ENCODE measurements at regions not wholly inside any gene's neighbourhood (a gene's known extent, or its start where the extent isn't known, plus 50 kb on each side); places are given as distances from the start of the nearest gene placed in this dataset.

DNA sequence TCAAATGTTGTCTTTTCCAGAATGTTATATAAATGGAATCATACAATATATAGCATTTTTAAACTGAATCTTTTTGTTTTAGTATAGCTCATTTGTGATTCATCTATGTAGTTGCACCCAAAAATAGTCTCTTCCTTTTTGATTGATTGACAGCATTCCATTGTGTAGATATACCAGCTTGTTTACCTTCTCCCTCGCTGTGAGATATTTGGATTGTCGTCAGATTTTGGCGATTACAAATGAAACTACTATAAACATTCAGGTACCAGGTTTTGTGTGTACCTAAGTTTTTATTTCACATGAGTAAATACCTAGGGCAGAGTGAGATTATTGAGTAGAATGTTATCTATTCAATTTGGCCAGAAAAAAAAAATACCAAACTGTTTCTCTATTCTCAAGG, 584.7 kb upstream of the SORCS1 start:
- Histone ChIP-seq H3K36me3 (ENCODE audit: control insufficient read depth in 2 of 2, insufficient read depth in 2 of 2, low read length in 1 of 2) (no peaks in the 10 kb centered on the region), H3K4me3 (ENCODE audit: low read depth in 1 of 2, low read length in 2 of 2) (no peak overlapping the region), H3K27ac (ENCODE audit: low read depth in 2 of 2, low read length in 1 of 2) (no peak overlapping the region), H3K27me3 (ENCODE audit: control insufficient read depth in 1 of 2, insufficient read depth in 2 of 2, low read length in 2 of 2) (no peaks in the 10 kb centered on the region), H3K4me1 (ENCODE audit: control insufficient read depth in 2 of 2, insufficient read depth in 2 of 2, low read length in 1 of 2) (no peaks in the 10 kb centered on the region), H3K9me3 (ENCODE audit: control insufficient read depth in 2 of 2, insufficient read depth in 1 of 2, low read depth in 1 of 2, low read length in 1 of 2) (no peaks in the 10 kb centered on the region)
- WGBS, 2 donors = 44 to 48% methylated on average over 3 of the region's 3 CpGs

DNA sequence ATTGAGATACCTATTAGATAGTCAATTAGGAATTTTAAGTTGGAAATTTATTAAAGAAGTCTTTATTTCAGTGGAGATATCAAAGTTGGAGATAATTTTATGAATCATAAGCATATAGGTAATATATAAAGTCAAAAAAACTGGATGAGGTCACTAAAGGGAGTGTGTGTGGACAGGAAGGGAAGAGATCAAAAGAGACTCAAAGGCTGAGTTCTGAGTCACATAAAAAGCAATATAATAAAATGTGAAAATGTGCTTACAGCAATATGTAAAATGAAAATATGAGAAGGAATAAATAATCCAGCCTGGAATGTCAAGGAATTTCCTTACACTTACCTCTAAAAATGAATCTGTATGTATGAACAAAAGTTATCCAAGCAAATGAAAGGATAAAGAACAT, 583.3 kb upstream of the SORCS1 start:
- Histone ChIP-seq H3K27ac (ENCODE audit: low read depth in 2 of 2, low read length in 1 of 2) (no peak overlapping the region), H3K27me3 (ENCODE audit: control insufficient read depth in 1 of 2, insufficient read depth in 2 of 2, low read length in 2 of 2) (no peaks in the 10 kb centered on the region), H3K4me1 (ENCODE audit: control insufficient read depth in 2 of 2, insufficient read depth in 2 of 2, low read length in 1 of 2) (no peaks in the 10 kb centered on the region), H3K9me3 (ENCODE audit: control insufficient read depth in 2 of 2, insufficient read depth in 1 of 2, low read depth in 1 of 2, low read length in 1 of 2) (no peaks in the 10 kb centered on the region), H3K4me3 (ENCODE audit: low read depth in 1 of 2, low read length in 2 of 2) (no peak overlapping the region), H3K36me3 (ENCODE audit: control insufficient read depth in 2 of 2, insufficient read depth in 2 of 2, low read length in 1 of 2) (no peaks in the 10 kb centered on the region)

DNA sequence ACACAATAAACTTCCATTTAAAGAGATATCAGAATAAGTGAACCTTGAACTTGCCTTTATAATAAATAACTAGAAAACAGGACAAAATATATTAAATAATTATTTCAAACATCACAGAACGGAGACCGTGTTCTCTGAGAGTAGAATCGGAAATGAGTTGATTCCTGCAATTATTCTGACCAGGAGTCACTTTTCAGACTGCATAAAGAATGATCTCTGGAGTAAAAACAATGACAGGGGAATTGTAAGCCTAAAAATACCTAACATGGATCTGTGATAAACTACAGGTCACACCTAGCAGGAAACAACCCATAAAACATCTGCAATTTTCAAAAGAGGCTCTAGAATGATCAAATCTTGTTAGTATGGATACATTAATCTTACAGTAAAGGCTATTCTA, 577.5 kb upstream of the SORCS1 start:
- no peaks in the 10 kb centered on the region for H3K36me3 ChIP-seq (ENCODE audit: control insufficient read depth in 2 of 2, insufficient read depth in 2 of 2, low read length in 1 of 2)
- H3K4me1 ChIP-seq (ENCODE audit: control insufficient read depth in 2 of 2, insufficient read depth in 2 of 2, low read length in 1 of 2) = no peaks in the 10 kb centered on the region
- no peaks in the 10 kb centered on the region for H3K9me3 ChIP-seq (ENCODE audit: control insufficient read depth in 2 of 2, insufficient read depth in 1 of 2, low read depth in 1 of 2, low read length in 1 of 2)
- no peak overlapping the region for H3K4me3 ChIP-seq (ENCODE audit: low read depth in 1 of 2, low read length in 2 of 2)
- no peak overlapping the region for H3K27ac ChIP-seq (ENCODE audit: low read depth in 2 of 2, low read length in 1 of 2)
- H3K27me3 ChIP-seq (ENCODE audit: control insufficient read depth in 1 of 2, insufficient read depth in 2 of 2, low read length in 2 of 2) = no peaks in the 10 kb centered on the region
- 64 to 76% methylated on average over 3 of the region's 3 CpGs for WGBS, 2 donors

DNA sequence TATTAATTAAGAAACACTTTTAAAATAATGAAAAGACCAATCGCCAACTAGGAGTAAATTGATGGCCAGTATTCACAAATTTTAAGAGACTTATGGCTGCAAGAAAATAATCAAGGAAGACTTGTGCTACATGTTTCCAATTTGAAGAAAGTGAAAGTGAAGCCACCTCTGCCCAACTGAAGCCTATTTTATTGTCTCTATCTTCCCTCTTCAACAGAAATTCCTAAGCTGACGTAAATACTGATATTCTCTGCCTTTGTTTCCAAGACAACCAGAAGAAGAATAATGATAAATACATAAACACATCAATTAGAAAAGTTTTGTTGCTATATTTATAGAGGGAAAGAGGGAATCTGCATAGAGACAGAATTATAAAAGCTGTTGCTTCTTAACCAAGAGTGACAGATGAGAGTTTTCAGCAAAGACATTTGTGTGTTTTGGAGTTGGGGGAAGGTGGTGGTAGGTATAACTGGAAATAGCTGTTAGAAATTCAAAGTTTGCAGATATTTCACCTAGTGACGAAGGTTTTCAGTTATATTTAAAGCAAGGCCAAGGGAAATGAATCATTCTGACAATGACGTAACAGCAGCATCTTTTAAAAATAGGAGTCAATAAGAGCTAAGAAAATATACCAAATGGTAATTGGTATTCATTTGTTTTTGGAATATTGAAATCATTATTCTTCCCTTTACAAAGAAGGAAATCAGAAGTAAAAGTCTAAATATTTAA, 576.6 kb upstream of the SORCS1 start:
- whole genome bisulfite sequencing, 2 donors = 60 to 64% methylated on average over 4 of the region's 4 CpGs
- no peaks in the 10 kb centered on the region for H3K9me3 ChIP-seq (ENCODE audit: control insufficient read depth in 2 of 2, insufficient read depth in 1 of 2, low read depth in 1 of 2, low read length in 1 of 2)
- H3K36me3 ChIP-seq (ENCODE audit: control insufficient read depth in 2 of 2, insufficient read depth in 2 of 2, low read length in 1 of 2) = no peaks in the 10 kb centered on the region
- H3K4me1 ChIP-seq (ENCODE audit: control insufficient read depth in 2 of 2, insufficient read depth in 2 of 2, low read length in 1 of 2) = no peaks in the 10 kb centered on the region
- no peaks in the 10 kb centered on the region for H3K27me3 ChIP-seq (ENCODE audit: control insufficient read depth in 1 of 2, insufficient read depth in 2 of 2, low read length in 2 of 2)
- no peak overlapping the region for H3K4me3 ChIP-seq (ENCODE audit: low read depth in 1 of 2, low read length in 2 of 2)
- H3K27ac ChIP-seq (ENCODE audit: low read depth in 2 of 2, low read length in 1 of 2) = no peak overlapping the region

DNA sequence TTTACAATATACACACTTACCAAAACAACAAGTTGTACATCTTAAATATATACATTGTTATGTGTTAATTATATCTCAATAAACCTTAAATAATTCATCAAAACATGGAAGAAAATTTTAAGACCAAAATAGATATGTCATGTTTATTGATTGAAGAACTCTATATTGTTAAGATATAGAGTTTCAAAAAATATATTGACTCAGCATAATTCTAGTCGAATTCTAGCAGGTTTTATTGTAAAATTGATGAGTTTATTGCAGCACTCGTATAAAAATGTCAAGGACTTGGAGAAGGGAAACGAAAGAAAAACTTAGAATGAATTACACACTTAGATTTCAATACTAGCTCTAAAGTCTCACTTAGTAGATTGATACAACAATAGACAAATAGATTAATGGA, 575.4 kb upstream of the SORCS1 start:
- H3K36me3 ChIP-seq (ENCODE audit: control insufficient read depth in 2 of 2, insufficient read depth in 2 of 2, low read length in 1 of 2) = no peaks in the 10 kb centered on the region
- no peak overlapping the region for H3K27ac ChIP-seq (ENCODE audit: low read depth in 2 of 2, low read length in 1 of 2)
- no peaks in the 10 kb centered on the region for H3K27me3 ChIP-seq (ENCODE audit: control insufficient read depth in 1 of 2, insufficient read depth in 2 of 2, low read length in 2 of 2)
- H3K9me3 ChIP-seq (ENCODE audit: control insufficient read depth in 2 of 2, insufficient read depth in 1 of 2, low read depth in 1 of 2, low read length in 1 of 2) = no peaks in the 10 kb centered on the region
- H3K4me1 ChIP-seq (ENCODE audit: control insufficient read depth in 2 of 2, insufficient read depth in 2 of 2, low read length in 1 of 2) = no peaks in the 10 kb centered on the region
- WGBS, 2 donors = 76% methylated on average over 3 of the region's 3 CpGs
- no peak overlapping the region for H3K4me3 ChIP-seq (ENCODE audit: low read depth in 1 of 2, low read length in 2 of 2)

DNA sequence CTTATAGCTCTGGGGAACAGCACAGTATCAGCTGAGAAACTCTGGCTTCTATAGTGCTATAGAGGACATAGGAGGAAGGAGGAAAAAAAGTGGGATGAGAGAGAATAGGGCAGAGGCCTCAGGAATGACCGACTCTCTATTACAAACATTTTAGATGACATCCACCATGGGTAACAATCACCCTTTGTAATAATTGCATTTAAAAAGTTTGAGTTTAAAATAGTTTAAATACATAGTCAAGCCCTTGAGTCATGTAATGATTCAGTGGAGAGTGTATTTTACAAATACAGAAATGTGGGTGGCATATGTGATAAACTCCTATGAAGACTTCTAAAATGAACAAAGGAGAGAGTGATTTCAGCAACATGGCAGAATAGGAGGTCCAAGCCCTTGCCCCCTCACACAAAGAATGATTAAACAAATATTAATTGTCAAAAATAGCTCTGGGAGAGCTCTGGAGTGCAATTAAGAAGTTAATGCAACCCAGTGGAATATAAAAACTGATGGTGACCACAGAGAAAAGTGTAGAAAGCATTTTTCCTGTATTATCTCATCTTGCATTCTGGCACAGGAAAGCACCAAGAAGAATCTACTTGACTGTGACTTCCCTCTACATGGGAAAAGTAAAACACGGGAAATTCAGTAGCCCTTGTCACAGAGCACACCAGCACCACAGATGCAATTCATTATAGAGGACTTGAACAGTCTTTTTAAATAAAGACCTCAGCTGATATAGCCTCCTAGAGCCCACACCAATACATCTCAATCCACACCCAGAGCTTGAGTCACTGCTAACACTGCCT, 569.0 kb upstream of the SORCS1 start:
- Histone ChIP-seq H3K27ac (ENCODE audit: low read depth in 2 of 2, low read length in 1 of 2) (no peak overlapping the region), H3K27me3 (ENCODE audit: control insufficient read depth in 1 of 2, insufficient read depth in 2 of 2, low read length in 2 of 2) (no peaks in the 10 kb centered on the region), H3K4me1 (ENCODE audit: control insufficient read depth in 2 of 2, insufficient read depth in 2 of 2, low read length in 1 of 2) (no peaks in the 10 kb centered on the region), H3K36me3 (ENCODE audit: control insufficient read depth in 2 of 2, insufficient read depth in 2 of 2, low read length in 1 of 2) (no peaks in the 10 kb centered on the region), H3K9me3 (ENCODE audit: control insufficient read depth in 2 of 2, insufficient read depth in 1 of 2, low read depth in 1 of 2, low read length in 1 of 2) (peaks cover 10 to 14% of the 10 kb centered on the region in 2 donors), H3K4me3 (ENCODE audit: low read depth in 1 of 2, low read length in 2 of 2) (no peak overlapping the region)
- 55 to 87% methylated on average over 2 of the region's 2 CpGs for WGBS, 2 donors

DNA sequence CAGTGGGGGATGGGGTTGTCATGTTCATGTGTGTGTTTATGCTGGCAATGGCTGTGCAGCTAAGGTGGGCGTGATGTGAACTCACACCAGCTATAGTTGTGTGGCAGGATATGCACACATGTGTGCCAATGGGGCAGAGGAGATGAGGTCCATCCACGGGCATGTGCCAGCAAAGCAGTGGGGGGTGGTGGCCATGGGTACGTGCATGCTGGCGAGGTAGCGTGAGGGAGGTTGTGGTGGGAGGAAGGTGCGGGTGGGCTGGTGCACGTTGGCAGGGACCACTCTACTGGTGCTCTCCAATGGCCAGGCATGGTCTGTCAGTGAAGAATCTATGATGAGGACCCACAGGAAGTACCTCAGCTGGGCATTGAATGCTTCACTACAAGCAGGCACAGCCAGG, 567.5 kb upstream of the SORCS1 start:
- Histone ChIP-seq H3K36me3 (ENCODE audit: control insufficient read depth in 2 of 2, insufficient read depth in 2 of 2, low read length in 1 of 2) (no peaks in the 10 kb centered on the region), H3K4me1 (ENCODE audit: control insufficient read depth in 2 of 2, insufficient read depth in 2 of 2, low read length in 1 of 2) (no peaks in the 10 kb centered on the region), H3K9me3 (ENCODE audit: control insufficient read depth in 2 of 2, insufficient read depth in 1 of 2, low read depth in 1 of 2, low read length in 1 of 2) (peaks cover 10 to 14% of the 10 kb centered on the region in 2 donors), H3K27me3 (ENCODE audit: control insufficient read depth in 1 of 2, insufficient read depth in 2 of 2, low read length in 2 of 2) (no peaks in the 10 kb centered on the region), H3K4me3 (ENCODE audit: low read depth in 1 of 2, low read length in 2 of 2) (no peak overlapping the region), H3K27ac (ENCODE audit: low read depth in 2 of 2, low read length in 1 of 2) (no peak overlapping the region)
- 91% methylated on average over 7 of the region's 7 CpGs for WGBS, 2 donors

DNA sequence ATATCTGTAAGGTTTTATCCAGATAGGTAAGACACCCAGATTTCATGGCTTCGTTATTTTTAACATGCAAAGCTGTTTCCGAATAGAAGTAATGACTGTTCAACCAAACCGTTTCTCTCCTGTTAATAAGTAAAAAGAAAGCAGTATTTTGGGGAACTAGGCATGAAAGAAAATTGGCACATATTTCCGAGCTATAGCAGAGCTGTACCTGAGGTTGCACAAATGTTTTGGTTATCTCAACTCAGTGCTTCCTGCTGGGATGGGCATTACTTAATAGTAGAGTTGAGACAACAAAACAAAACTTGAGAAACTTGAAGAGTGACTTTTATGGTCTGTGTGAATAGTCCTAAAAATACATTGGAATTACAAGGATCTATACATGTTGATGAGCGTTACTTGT, 564.3 kb upstream of the SORCS1 start:
- peaks cover 10 to 11% of the 10 kb centered on the region in 2 donors for H3K9me3 ChIP-seq (ENCODE audit: control insufficient read depth in 2 of 2, insufficient read depth in 1 of 2, low read depth in 1 of 2, low read length in 1 of 2)
- WGBS, 2 donors = 31 to 50% methylated on average over 5 of the region's 5 CpGs
- no peak overlapping the region for H3K27ac ChIP-seq (ENCODE audit: low read depth in 2 of 2, low read length in 1 of 2)
- H3K4me1 ChIP-seq (ENCODE audit: control insufficient read depth in 2 of 2, insufficient read depth in 2 of 2, low read length in 1 of 2) = no peaks in the 10 kb centered on the region
- H3K27me3 ChIP-seq (ENCODE audit: control insufficient read depth in 1 of 2, insufficient read depth in 2 of 2, low read length in 2 of 2) = no peaks in the 10 kb centered on the region
- H3K4me3 ChIP-seq (ENCODE audit: low read depth in 1 of 2, low read length in 2 of 2) = no peak overlapping the region
- no peaks in the 10 kb centered on the region for H3K36me3 ChIP-seq (ENCODE audit: control insufficient read depth in 2 of 2, insufficient read depth in 2 of 2, low read length in 1 of 2)

DNA sequence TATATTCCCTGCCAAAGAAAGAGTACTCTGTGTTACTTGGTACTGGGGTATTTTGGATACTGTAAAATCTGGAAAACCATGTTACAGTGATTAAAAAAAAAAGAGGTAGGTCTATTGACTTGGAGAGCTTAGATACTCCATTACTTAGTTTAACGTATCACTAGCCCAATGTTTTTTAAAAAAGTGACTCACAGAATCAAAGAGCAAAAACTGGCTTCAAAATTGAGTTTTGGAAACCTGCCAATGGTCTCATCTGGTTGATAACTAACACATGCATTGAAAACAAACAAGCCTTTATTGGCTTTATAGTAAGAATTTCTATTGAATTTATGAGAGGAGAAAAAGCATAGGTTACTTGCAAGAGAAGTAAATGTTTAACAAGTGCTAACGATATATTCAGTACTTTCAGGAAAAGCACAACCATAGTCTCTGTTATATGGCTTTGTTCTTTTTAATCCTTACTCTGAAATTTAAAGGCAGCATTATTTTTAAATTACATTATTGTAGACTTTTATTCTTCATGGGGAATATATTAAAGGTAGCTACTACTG, 563.3 kb upstream of the SORCS1 start:
- Histone ChIP-seq H3K4me1 (ENCODE audit: control insufficient read depth in 2 of 2, insufficient read depth in 2 of 2, low read length in 1 of 2) (no peaks in the 10 kb centered on the region), H3K27ac (ENCODE audit: low read depth in 2 of 2, low read length in 1 of 2) (no peak overlapping the region), H3K36me3 (ENCODE audit: control insufficient read depth in 2 of 2, insufficient read depth in 2 of 2, low read length in 1 of 2) (no peaks in the 10 kb centered on the region), H3K9me3 (ENCODE audit: control insufficient read depth in 2 of 2, insufficient read depth in 1 of 2, low read depth in 1 of 2, low read length in 1 of 2) (peaks cover 10% of the 10 kb centered on the region in 2 donors), H3K27me3 (ENCODE audit: control insufficient read depth in 1 of 2, insufficient read depth in 2 of 2, low read length in 2 of 2) (no peaks in the 10 kb centered on the region), H3K4me3 (ENCODE audit: low read depth in 1 of 2, low read length in 2 of 2) (no peak overlapping the region)
- 27 to 31% methylated on average over 2 of the region's 2 CpGs for WGBS, 2 donors
